ENCODE measurements at regions not wholly inside any gene's neighbourhood (a gene's known extent, or its start where the extent isn't known, plus 50 kb on each side); places are given as distances from the start of the nearest gene placed in this dataset.

GRCh38 chr18:46386788-46387187 is 270.2 kb downstream of the LOXHD1 start:
- no peak for TF ChIP-seq POLR2A (IDR thresholded peaks at IDR 0.05; ENCODE audit: low read length)
- no peak for TF ChIP-seq GATA1 (IDR thresholded peaks at IDR 0.05; ENCODE audit: low read depth, low read length)

Measured in erythroblast (primary cell).